GM19351 (cell line): ENCODE measurements at regions not wholly inside any gene's neighbourhood (a gene's known extent, or its start where the extent isn't known, plus 50 kb on each side); places are given as distances from the start of the nearest gene placed in this dataset.

Source experiments
- ATAC-seq: cut with Tn5 transposase; IDR thresholded peaks from one replicate; pipeline ENCODE4 v1.9.1; 2021; ENCODE audit warnings: mild to moderate bottlenecking, moderate library complexity; ENCODE audit not compliant: unreplicated experiment

GRCh38 chrX:109312757-109313156 lies 169.1 kb downstream of the GUCY2F start:
- no peak for ATAC-seq

GRCh38 chrX:109310031-109310430 lies 171.9 kb downstream of the GUCY2F start:
- ATAC-seq: no peak

GRCh38 chrX:109301177-109301576 lies 180.7 kb downstream of the GUCY2F start:
- no peak for ATAC-seq

- no peak for ATAC-seq
Observed at GRCh38 chrX:109300415-109300814, 181.5 kb downstream of the GUCY2F start.

GRCh38 chrX:109299091-109299490 lies 182.8 kb downstream of the GUCY2F start:
- ATAC-seq: no peak

- no peak for ATAC-seq
Observed at GRCh38 chrX:109294097-109294814, 187.6 kb downstream of the GUCY2F start.

- no peak for ATAC-seq
Observed at GRCh38 chrX:109283870-109284269, 198.0 kb downstream of the GUCY2F start.

- peak; percentile 71 for ATAC-seq
Observed at GRCh38 chrX:109281483-109282275, 200.2 kb downstream of the GUCY2F start.

- ATAC-seq: no peak
Observed at GRCh38 chrX:109274806-109275205, 207.1 kb downstream of the GUCY2F start.

GRCh38 chrX:109270580-109271484 lies 211.1 kb downstream of the GUCY2F start:
- ATAC-seq: peak; percentile 85

GRCh38 chrX:109268340-109268739 lies 213.5 kb downstream of the GUCY2F start:
- no peak for ATAC-seq

- ATAC-seq: no peak
Observed at GRCh38 chrX:109266034-109266433, 215.9 kb downstream of the GUCY2F start.

- ATAC-seq: peak; percentile 48
Observed at GRCh38 chrX:109264878-109265277, 217.0 kb downstream of the GUCY2F start.

GRCh38 chrX:109261279-109261678 lies 220.6 kb downstream of the GUCY2F start:
- no peak for ATAC-seq

- ATAC-seq: no peak
Observed at GRCh38 chrX:109252789-109253188, 229.1 kb downstream of the GUCY2F start.

GRCh38 chrX:109218761-109219160 lies 263.1 kb downstream of the GUCY2F start:
- ATAC-seq: no peak

- ATAC-seq: no peak
Observed at GRCh38 chrX:109199726-109200125, 282.2 kb downstream of the GUCY2F start.

- peak; percentile 53 for ATAC-seq
Observed at GRCh38 chrX:109190542-109190941, 291.3 kb downstream of the GUCY2F start.

GRCh38 chrX:109187473-109188168 lies 294.3 kb downstream of the GUCY2F start:
- ATAC-seq: peak; percentile 69

GRCh38 chrX:109186939-109187338 lies 294.9 kb downstream of the GUCY2F start:
- ATAC-seq: no peak
